ENCODE measurements at regions not wholly inside any gene's neighbourhood (a gene's known extent, or its start where the extent isn't known, plus 50 kb on each side); places are given as distances from the start of the nearest gene placed in this dataset.

DNA sequence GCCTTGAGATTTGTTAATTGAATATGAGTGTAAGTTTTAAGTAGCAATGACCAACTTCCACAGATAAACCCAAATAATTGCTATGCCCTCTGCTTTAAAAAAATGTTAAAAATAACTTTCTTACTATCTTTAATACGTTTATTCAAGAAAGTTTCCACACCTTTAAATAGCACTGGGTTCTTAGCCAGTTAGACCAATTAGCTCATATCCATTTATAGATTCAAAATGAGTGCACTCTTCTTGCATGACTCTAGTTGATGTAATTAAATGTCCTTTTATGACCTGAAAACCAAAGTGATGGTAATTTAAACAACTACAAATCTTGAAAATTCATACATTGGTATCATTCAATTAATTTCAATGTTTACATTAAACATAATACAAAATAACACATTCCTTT lies 50.8 kb upstream of the CACNA2D1 start:
- TF ChIP-seq, protein P1, sequence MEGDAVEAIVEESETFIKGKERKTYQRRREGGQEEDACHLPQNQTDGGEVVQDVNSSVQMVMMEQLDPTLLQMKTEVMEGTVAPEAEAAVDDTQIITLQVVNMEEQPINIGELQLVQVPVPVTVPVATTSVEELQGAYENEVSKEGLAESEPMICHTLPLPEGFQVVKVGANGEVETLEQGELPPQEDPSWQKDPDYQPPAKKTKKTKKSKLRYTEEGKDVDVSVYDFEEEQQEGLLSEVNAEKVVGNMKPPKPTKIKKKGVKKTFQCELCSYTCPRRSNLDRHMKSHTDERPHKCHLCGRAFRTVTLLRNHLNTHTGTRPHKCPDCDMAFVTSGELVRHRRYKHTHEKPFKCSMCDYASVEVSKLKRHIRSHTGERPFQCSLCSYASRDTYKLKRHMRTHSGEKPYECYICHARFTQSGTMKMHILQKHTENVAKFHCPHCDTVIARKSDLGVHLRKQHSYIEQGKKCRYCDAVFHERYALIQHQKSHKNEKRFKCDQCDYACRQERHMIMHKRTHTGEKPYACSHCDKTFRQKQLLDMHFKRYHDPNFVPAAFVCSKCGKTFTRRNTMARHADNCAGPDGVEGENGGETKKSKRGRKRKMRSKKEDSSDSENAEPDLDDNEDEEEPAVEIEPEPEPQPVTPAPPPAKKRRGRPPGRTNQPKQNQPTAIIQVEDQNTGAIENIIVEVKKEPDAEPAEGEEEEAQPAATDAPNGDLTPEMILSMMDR (IDR thresholded peaks at IDR 0.05): no peak
- TF ChIP-seq POLR2A (IDR thresholded peaks at IDR 0.05): no peak

Measured in uterus (tissue), 2 donors.